ENCODE measurements at regions not wholly inside any gene's neighbourhood (a gene's known extent, or its start where the extent isn't known, plus 50 kb on each side); places are given as distances from the start of the nearest gene placed in this dataset.

DNA sequence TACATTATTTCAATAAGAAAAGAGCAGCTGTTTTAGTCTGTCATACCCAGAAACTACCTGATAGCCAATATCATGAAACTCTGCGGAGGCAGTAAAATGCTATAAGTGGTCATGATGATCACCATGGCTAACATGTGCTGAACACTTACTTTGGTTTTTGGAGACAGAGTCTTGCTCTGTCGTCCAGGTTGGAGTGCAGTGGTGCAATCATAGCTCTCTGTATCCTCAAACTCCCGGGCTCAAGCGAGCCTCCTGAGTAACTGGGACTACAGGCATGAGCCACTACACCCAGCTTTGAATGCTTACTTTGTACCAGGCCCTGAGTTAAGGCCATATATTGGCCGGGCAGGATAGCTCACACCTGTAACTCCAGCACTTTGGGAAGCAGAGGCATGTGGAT is 101.2 kb upstream of the DHX40 start:
- TF ChIP-seq CTCF (IDR thresholded peaks at IDR 0.05) = no peak
- TF ChIP-seq POLR2A (IDR thresholded peaks at IDR 0.05) = no peak
